Endothelial cell of umbilical vein (primary cell): ENCODE measurements at regions not wholly inside any gene's neighbourhood (a gene's known extent, or its start where the extent isn't known, plus 50 kb on each side); places are given as distances from the start of the nearest gene placed in this dataset.

Experiments
- BruUV-seq: library from RNA; stranded (reverse); fragments of 400-500 nt; replicated peaks from 2 replicates; lab custom pipeline; 2021; lab: Mats Ljungman, UMichigan
- CTCF ChIA-PET: fragments of 300-600, 350-600 bp; sonication (Branson Sonifier 250); formaldehyde crosslinking; loops from one replicate; lab custom pipeline; 2021; ENCODE audit warnings: antibody characterized with exemption, inconsistent platforms; lab: Charles Lee
- POLR2A ChIA-PET: fragments of 300-600, 350-600 bp; sonication (Branson Sonifier 250); formaldehyde crosslinking; loops from one replicate; lab custom pipeline; 2021; ENCODE audit warnings: antibody characterized with exemption, inconsistent platforms; lab: Charles Lee
- DNase-seq: peaks from one replicate; pipeline ENCODE4 v3.0.0-alpha.2; 2011; ENCODE audit warnings: low read depth, low spot score
- FAIRE-seq: peaks from 2 replicates; lab custom pipeline; 2011; peaks lifted over from hg19 to GRCh38; lab: Jason Lieb, UNC
- H2AFZ ChIP-seq: 2 replicates; pipeline ENCODE4 v1.6.0; 2012; ENCODE audit warnings: low read depth, low read length, control low read depth, inconsistent platforms
- H3K27ac ChIP-seq: 2 replicates; pipeline ENCODE4 v1.5.1; 2011; ENCODE audit warnings: low read depth, mild to moderate bottlenecking, control low read depth, low read length, moderate library complexity; ENCODE audit not compliant: insufficient read depth
- H3K27me3 ChIP-seq, 2 experiments: 2 replicates each; pipeline versions ENCODE4 v1.6.0 to v1.6.1; 2011; ENCODE audit warnings: low read length in 2 of 2, mixed read lengths in 1 of 2; ENCODE audit not compliant: control insufficient read depth in 2 of 2, insufficient read depth in 2 of 2
- H3K36me3 ChIP-seq, 2 experiments: 2 replicates in 1 of 2; 3 replicates in 1 of 2; pipeline ENCODE4 v1.5.1; 2011; ENCODE audit warnings: low read length in 2 of 2, mild to moderate bottlenecking in 1 of 2, moderate library complexity in 1 of 2; ENCODE audit not compliant: control insufficient read depth in 2 of 2, insufficient read depth in 2 of 2; ENCODE audit errors: extremely low read depth in 1 of 2
- H3K4me1 ChIP-seq: 3 replicates; pipeline ENCODE4 v1.5.1; 2011; ENCODE audit warnings: mild to moderate bottlenecking, low read length; ENCODE audit not compliant: control insufficient read depth, insufficient read depth; ENCODE audit errors: extremely low read depth
- H3K4me2 ChIP-seq: 2 replicates; pipeline ENCODE4 v1.6.1; 2011; ENCODE audit warnings: low read length, control low read depth, mixed read lengths; ENCODE audit not compliant: insufficient read depth
- H3K4me3 ChIP-seq, 3 experiments: fragments of 200-600 bp in 1 of 3; sonication (generic), shearing (Covaris generic) in 1 of 3; replicated peaks in 1 of 3; 2 replicates each; pipeline ENCODE4 v1.5.1; 2011 to 2016; ENCODE audit warnings: control low read depth in 3 of 3, low read length in 3 of 3, mild to moderate bottlenecking in 2 of 3, inconsistent platforms in 1 of 3, low read depth in 1 of 3, moderate library complexity in 1 of 3; ENCODE audit not compliant: insufficient read depth in 1 of 3
- H3K79me2 ChIP-seq: 2 replicates; pipeline ENCODE4 v1.6.0; 2012; ENCODE audit warnings: low read length, inconsistent platforms; ENCODE audit not compliant: control insufficient read depth, insufficient read depth
- H3K9ac ChIP-seq: replicated peaks from 2 replicates; pipeline ENCODE3; 2011; ENCODE audit warnings: low read length, control low read depth; ENCODE audit not compliant: insufficient read depth; ENCODE audit errors: extremely low read depth
- H3K9me1 ChIP-seq: replicated peaks from 3 replicates; pipeline ENCODE4 v1.6.0; 2011; ENCODE audit warnings: mild to moderate bottlenecking, low read length; ENCODE audit not compliant: control insufficient read depth, insufficient read depth; ENCODE audit errors: extremely low read depth
- H3K9me3 ChIP-seq: replicated peaks from 2 replicates; pipeline ENCODE4 v1.5.1; 2012; ENCODE audit warnings: low read length, inconsistent platforms; ENCODE audit not compliant: control insufficient read depth, insufficient read depth
- H4K20me1 ChIP-seq: replicated peaks from 2 replicates; pipeline ENCODE3; 2011; ENCODE audit warnings: mild to moderate bottlenecking, low read length; ENCODE audit not compliant: control insufficient read depth, insufficient read depth; ENCODE audit errors: extremely low read depth
- CTCF ChIP-seq, 2 donors: IDR thresholded peaks; 1 replicate in 1 of 2; 2 replicates in 1 of 2; pipeline ENCODE4 v1.5.1; 2011; ENCODE audit warnings: low read length in 2 of 2, mild to moderate bottlenecking in 2 of 2, moderate library complexity in 2 of 2, control low read depth in 1 of 2, inconsistent platforms in 1 of 2, low read depth in 1 of 2; ENCODE audit not compliant: insufficient read depth in 1 of 2; ENCODE audit errors: extremely low read depth in 1 of 2
- EZH2 ChIP-seq: IDR thresholded peaks from 2 replicates; pipeline ENCODE4 v1.6.1; 2012; ENCODE audit warnings: borderline replicate concordance, low read depth, mild to moderate bottlenecking, moderate library complexity, low read length, inconsistent platforms; ENCODE audit not compliant: severe bottlenecking
- FOS ChIP-seq: IDR thresholded peaks from 2 replicates; pipeline ENCODE4 v1.6.1; 2011; ENCODE audit warnings: mild to moderate bottlenecking, low read length, moderate library complexity, borderline replicate concordance; ENCODE audit not compliant: insufficient read depth
- JUN ChIP-seq: IDR thresholded peaks from 2 replicates; pipeline ENCODE4 v1.6.1; 2011; ENCODE audit warnings: borderline replicate concordance, low read depth; ENCODE audit not compliant: insufficient read length, insufficient read depth
- MAX ChIP-seq: IDR thresholded peaks from 2 replicates; pipeline ENCODE4 v1.6.1; 2011; ENCODE audit not compliant: insufficient read depth, insufficient read length
- MYC ChIP-seq: IDR thresholded peaks from one replicate; pipeline ENCODE4 v1.6.1; 2011; ENCODE audit warnings: mild to moderate bottlenecking, low read depth, low read length
- POLR2A ChIP-seq: IDR thresholded peaks from 2 replicates; pipeline ENCODE4 v1.6.1; 2012; ENCODE audit warnings: low read depth, mild to moderate bottlenecking, control low read depth, low read length
- POLR2AphosphoS5 ChIP-seq: IDR thresholded peaks from 2 replicates; pipeline ENCODE4 v1.6.1; 2012; ENCODE audit warnings: low read depth, mild to moderate bottlenecking, control low read depth, low read length, moderate library complexity; ENCODE audit not compliant: insufficient read depth
- dilution Hi-C: fragments of 300-500 bp; cut with MboI; formaldehyde crosslinking; loops from one replicate; pipeline ENCODE4 v1.15.0; 2019; ENCODE audit warnings: low sequenced_read_pairs; ENCODE audit not compliant: extremely low pct_ligation_motif_present
- intact Hi-C: fragments of 100-400 bp; cut with micrococcal nuclease; formaldehyde crosslinking; loops from one replicate; pipeline ENCODE4 v1.10.0; 2022

GRCh38 chr4:53929955-53930798, 134.2 kb downstream of the CHIC2 start:
- BruUV-seq = no TSS peak

More at GRCh38 chr4:53929955-53930798, 134.2 kb downstream of the CHIC2 start:
- POLR2A ChIA-PET = interaction anchor here (0.6 kb wide), 1 partner anchor 95 kb away, joined by 6 read pairs; no protein-coding TSS in a partner anchor
- no peak overlapping the region for H3K4me2 ChIP-seq
- no peaks in the 10 kb centered on the region for H3K9me1 ChIP-seq
- H3K79me2 ChIP-seq = no peaks in the 10 kb centered on the region
- H2AFZ ChIP-seq = peak overlapping the region; percentile 4
- FAIRE-seq = peak; percentile 97
- no peak overlapping the region for H3K4me3 ChIP-seq
- no peaks in the 10 kb centered on the region for H3K36me3 ChIP-seq
- intact Hi-C loops = loop anchor here (1.0 to 2.0 kb wide), 5 partner anchors 22 to 297 kb away; no protein-coding TSS in a partner anchor
- no peaks in the 10 kb centered on the region for H3K9me3 ChIP-seq
- CTCF ChIA-PET = interaction anchor here (0.7 to 6.8 kb wide), 54 partner anchors 8 to 915 kb away, joined by 3 to 162 read pairs (median 5); partner anchors contain the start of gene GSX2
- H4K20me1 ChIP-seq = no peaks in the 10 kb centered on the region
- no peak overlapping the region for H3K9ac ChIP-seq
- no peak overlapping the region for H3K27ac ChIP-seq
- dilution Hi-C loops = loop anchor here (25.0 kb wide), 1 partner anchor 282 kb away; no protein-coding TSS in a partner anchor
- peaks cover 0 to 3% of the 10 kb centered on the region in 2 experiments for H3K27me3 ChIP-seq
- DNase-seq = peak; percentile 88
- H3K4me1 ChIP-seq = peaks cover 4% of the 10 kb centered on the region
- TF ChIP-seq MAX (peak; percentile 59), POLR2A (no peak), MYC (peak; percentile 86), EZH2 (no peak), POLR2AphosphoS5 (no peak), JUN (no peak), FOS (no peak), CTCF (IDR thresholded peaks at IDR 0.05; ENCODE audit: extremely low read depth in 1 of 2, insufficient read depth in 1 of 2, low read depth in 1 of 2, low read length in 2 of 2) (peak; percentile 71 to 79)
